HepG2 (cell line): ENCODE measurements at regions not wholly inside any gene's neighbourhood (a gene's known extent, or its start where the extent isn't known, plus 50 kb on each side); places are given as distances from the start of the nearest gene placed in this dataset.

Experiments used
- ATAC-seq: fragments of 200-7000 bp; cut with Tn5 transposase; 3 replicates; pipeline ENCODE4 v1.9.1; 2020; ENCODE audit warnings: mild to moderate bottlenecking, moderate library complexity
- BruUV-seq: library from RNA; stranded (reverse); fragments of 400-500 nt; replicated peaks from 2 replicates; lab custom pipeline; 2021; lab: Mats Ljungman, UMichigan
- CTCF ChIA-PET: fragments of 300-600 bp; formaldehyde crosslinking; extraction: SDS; loops from one replicate; lab custom pipeline; 2021; ENCODE audit warnings: low total read pairs, inconsistent platforms, low intra/inter-chr PET ratio; lab: Yijun Ruan, JAX
- POLR2A ChIA-PET: fragments of 350-600 bp; sonication (Branson Sonifier 250); formaldehyde crosslinking; loops from one replicate; lab custom pipeline; 2020; ENCODE audit warnings: antibody characterized with exemption, inconsistent platforms; lab: Yijun Ruan, JAX
- DNase-seq: peaks from one replicate; pipeline ENCODE4 v3.0.0-alpha.2; 2015; ENCODE audit warnings: low spot score
- FAIRE-seq: peaks from 3 replicates; lab custom pipeline; 2011; peaks lifted over from hg19 to GRCh38; lab: Jason Lieb, UNC
- H2AFZ ChIP-seq: one replicate; pipeline ENCODE4 v1.6.1; 2011; ENCODE audit warnings: low read length, inconsistent platforms
- H3K27ac ChIP-seq: fragments of 300-600 bp; 3 replicates; pipeline ENCODE4 v1.8.0; 2011; ENCODE audit warnings: mixed run types, mild to moderate bottlenecking, mixed read lengths, low read length, inconsistent platforms; ENCODE audit not compliant: insufficient read depth; ENCODE audit errors: extremely low read length
- H3K27me3 ChIP-seq, 2 experiments: fragments of 200-600 bp in 1 of 2; 2 replicates in 1 of 2; 3 replicates in 1 of 2; pipeline versions ENCODE4 v1.6.0 to v1.8.0; 2011; ENCODE audit warnings: low read length in 2 of 2, mild to moderate bottlenecking in 2 of 2, moderate library complexity in 2 of 2, inconsistent platforms in 1 of 2; ENCODE audit not compliant: insufficient read depth in 2 of 2, control insufficient read depth in 1 of 2
- H3K36me3 ChIP-seq, 2 experiments: fragments of 200-600 bp in 1 of 2; replicated peaks in 1 of 2; 2 replicates in 1 of 2; 3 replicates in 1 of 2; pipeline versions ENCODE4 v1.5.1 to v1.8.0; 2011; ENCODE audit warnings: low read length in 2 of 2, inconsistent platforms in 1 of 2; ENCODE audit not compliant: insufficient read depth in 2 of 2, control insufficient read depth in 1 of 2
- H3K4me1 ChIP-seq: 2 replicates; pipeline ENCODE4 v1.5.1; 2012; ENCODE audit warnings: low read length, inconsistent platforms; ENCODE audit not compliant: insufficient read depth
- H3K4me2 ChIP-seq: 2 replicates; pipeline ENCODE4 v1.6.0; 2011; ENCODE audit warnings: low read depth, low read length, inconsistent platforms
- H3K4me3 ChIP-seq, 3 experiments: fragments of 200-600 bp in 1 of 3; sonication (generic), shearing (Covaris generic) in 1 of 3; replicated peaks in 1 of 3; 2 replicates each; pipeline ENCODE4 v1.5.1; 2011 to 2016; ENCODE audit warnings: low read length in 3 of 3, inconsistent platforms in 2 of 3, low read depth in 2 of 3, mild to moderate bottlenecking in 2 of 3, control low read depth in 1 of 3, mixed read lengths in 1 of 3; ENCODE audit not compliant: insufficient read depth in 1 of 3
- H3K79me2 ChIP-seq: one replicate; pipeline ENCODE4 v1.6.1; 2011; ENCODE audit warnings: low read length, inconsistent platforms; ENCODE audit not compliant: insufficient read depth
- H3K9ac ChIP-seq: 2 replicates; pipeline ENCODE4 v1.6.0; 2011; ENCODE audit warnings: mild to moderate bottlenecking, low read depth, low read length, inconsistent platforms; ENCODE audit not compliant: insufficient read depth
- H3K9me3 ChIP-seq: 2 replicates; pipeline ENCODE4 v1.5.1; 2012; ENCODE audit warnings: mild to moderate bottlenecking, low read length
- H4K20me1 ChIP-seq: 2 replicates; pipeline ENCODE4 v1.6.0; 2011; ENCODE audit warnings: inconsistent platforms, mild to moderate bottlenecking, low read length, moderate library complexity; ENCODE audit not compliant: insufficient read depth
- AGO1 ChIP-seq: fragments of 200-400 bp; formaldehyde crosslinking; IDR thresholded peaks from 2 replicates; pipeline ENCODE4 v1.6.1; 2017; ENCODE audit warnings: mild to moderate bottlenecking, low read depth, low read length, moderate library complexity; ENCODE audit not compliant: poor library complexity, severe bottlenecking
- AGO2 ChIP-seq: fragments of 200-400 bp; formaldehyde crosslinking; optimal IDR thresholded peaks from 2 replicates; pipeline ENCODE3; 2017; ENCODE audit warnings: mild to moderate bottlenecking, low read depth, low read length, moderate library complexity
- GMEB1 ChIP-seq: sonication (generic); formaldehyde crosslinking; IDR thresholded peaks from 2 replicates; pipeline ENCODE4 v1.5.1; 2020; ENCODE audit warnings: missing genetic modification reagents, mild to moderate bottlenecking, borderline replicate concordance
- JDP2 ChIP-seq: sonication (generic); formaldehyde crosslinking; IDR thresholded peaks from 2 replicates; pipeline ENCODE4 v1.8.1; 2022; ENCODE audit warnings: missing genetic modification reagents, borderline replicate concordance
- JUN ChIP-seq: sonication (generic); formaldehyde crosslinking; IDR thresholded peaks from 2 replicates; pipeline ENCODE4 v1.4.0; 2020; ENCODE audit warnings: mild to moderate bottlenecking, missing genetic modification reagents
- KLF16 ChIP-seq, 2 experiments: sonication (generic) in 1 of 2; formaldehyde crosslinking in 1 of 2; IDR thresholded peaks; 2 replicates each; pipeline versions ENCODE4 v1.6.1 to v1.8.0; 2016 to 2023; ENCODE audit warnings: missing genetic modification reagents in 2 of 2, missing compliant biosample characterization in 1 of 2
- PAF1 ChIP-seq: IDR thresholded peaks from 2 replicates; pipeline ENCODE4 v1.6.1; 2016; ENCODE audit warnings: missing genetic modification reagents, missing compliant biosample characterization
- SMARCE1 ChIP-seq: fragments of 450-650 bp; IDR thresholded peaks from 2 replicates; pipeline ENCODE4 v1.6.1; 2017; ENCODE audit warnings: borderline replicate concordance
- SMYD3 ChIP-seq: sonication (generic); formaldehyde crosslinking; IDR thresholded peaks from 2 replicates; pipeline ENCODE4 v1.8.1; 2023; ENCODE audit warnings: mild to moderate bottlenecking, missing genetic modification reagents
- SNAPC2 ChIP-seq: sonication (generic); formaldehyde crosslinking; IDR thresholded peaks from 2 replicates; pipeline ENCODE4 v1.8.1; 2022; ENCODE audit warnings: mild to moderate bottlenecking, missing genetic modification reagents
- SOX13 ChIP-seq, 3 experiments: fragments of 450-650 bp in 1 of 3; sonication (generic) in 1 of 3; formaldehyde crosslinking in 1 of 3; IDR thresholded peaks in 2 of 3; conservative IDR thresholded peaks in 1 of 3; 2 replicates each; pipeline versions ENCODE4 v1.5.0 to v1.6.1; 2016 to 2020; ENCODE audit warnings: antibody characterized with exemption in 1 of 3, mild to moderate bottlenecking in 1 of 3, missing compliant biosample characterization in 1 of 3, missing genetic modification reagents in 1 of 3, moderate library complexity in 1 of 3
- ZBTB7A ChIP-seq: sonication (generic); formaldehyde crosslinking; IDR thresholded peaks from 2 replicates; pipeline ENCODE4 v1.8.0; 2022; ENCODE audit warnings: mild to moderate bottlenecking, missing genetic modification reagents
- ZFAT ChIP-seq: sonication (generic); formaldehyde crosslinking; conservative IDR thresholded peaks from 2 replicates; pipeline ENCODE4 v1.8.1; 2023; ENCODE audit warnings: missing genetic modification reagents, inconsistent platforms
- ZFP41 ChIP-seq: sonication (generic); formaldehyde crosslinking; IDR thresholded peaks from 2 replicates; pipeline ENCODE4 v1.4.0; 2020; ENCODE audit warnings: mild to moderate bottlenecking, missing genetic modification reagents, borderline replicate concordance
- ZNF761 ChIP-seq: sonication (generic); formaldehyde crosslinking; conservative IDR thresholded peaks from 2 replicates; pipeline ENCODE4 v1.4.0; 2020; ENCODE audit warnings: mild to moderate bottlenecking, missing genetic modification reagents
- WGBS: methylation state at CpG from one replicate; pipeline ENCODE4 v1.1.6; 2017; ENCODE audit warnings: low lambda C conversion rate; 5-methylcytosine and 5-hydroxymethylcytosine counted together
- in situ Hi-C: cut with HindIII; loops from 2 replicates; pipeline ENCODE4 v1.10.0; 2017; ENCODE audit warnings: low pct_unique_long_range_greater_than_20kb; ENCODE audit not compliant: extremely low pct_ligation_motif_present
- intact Hi-C: fragments of 100-400 bp; cut with micrococcal nuclease; formaldehyde crosslinking; loops from one replicate; pipeline ENCODE4 v1.10.0; 2022; ENCODE audit not compliant: unreplicated experiment
- TF ChIP-seq, protein P1 (sequence below): IDR thresholded peaks from 2 replicates; pipeline ENCODE4 v1.6.1; 2012; ENCODE audit warnings: inconsistent platforms

DNA sequence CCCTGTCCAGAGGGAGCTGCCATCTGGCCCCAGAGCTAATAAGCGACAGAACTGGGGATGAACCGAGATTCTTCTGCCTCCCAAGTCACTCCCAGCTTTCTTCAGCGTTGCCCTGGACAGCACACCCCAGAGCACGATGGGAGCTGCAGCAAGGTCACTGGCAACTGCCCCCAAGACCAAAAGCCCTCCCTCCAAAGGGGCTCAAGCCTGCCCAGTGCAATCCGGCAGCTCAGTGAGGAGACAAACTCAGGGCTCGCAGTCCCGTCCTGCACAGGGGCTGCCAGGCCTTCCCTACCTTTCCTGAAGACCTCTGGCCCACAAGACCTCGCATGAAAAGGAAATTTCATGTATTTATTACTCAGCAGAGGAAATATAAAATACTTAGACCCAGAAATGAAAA lies 174.8 kb downstream of the BCOR start:
- TF ChIP-seq ZFP41 (CRISPR knock-in tag) (no peak), AGO1 (no peak), PAF1 (CRISPR knock-in tag) (no peak), ZNF761 (CRISPR knock-in tag) (no peak), JUN (CRISPR knock-in tag) (no peak), GMEB1 (CRISPR knock-in tag) (no peak), SNAPC2 (CRISPR knock-in tag) (no peak), SMYD3 (CRISPR knock-in tag) (no peak), JDP2 (CRISPR knock-in tag) (no peak), ZFAT (no peak), AGO2 (no peak), SMARCE1 (no peak), KLF16 (CRISPR knock-in tag; IDR thresholded peaks at IDR 0.05) (no peak), SOX13 (IDR thresholded peaks at IDR 0.05) (no peak), SOX13 (CRISPR knock-in tag; conservative IDR thresholded peaks at IDR 0.05 in 1 of 2, IDR thresholded peaks at IDR 0.05 in 1 of 2) (no peak), ZBTB7A (CRISPR knock-in tag) (no peak)
- TF ChIP-seq, protein P1, sequence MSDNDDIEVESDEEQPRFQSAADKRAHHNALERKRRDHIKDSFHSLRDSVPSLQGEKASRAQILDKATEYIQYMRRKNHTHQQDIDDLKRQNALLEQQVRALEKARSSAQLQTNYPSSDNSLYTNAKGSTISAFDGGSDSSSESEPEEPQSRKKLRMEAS = no peak
- H3K79me2 ChIP-seq = no peaks in the 10 kb centered on the region
- no peak for ATAC-seq
- H4K20me1 ChIP-seq = no peaks in the 10 kb centered on the region
- CTCF ChIA-PET = no interaction called here
- BruUV-seq = no TSS peak
- H3K36me3 ChIP-seq = no peaks in the 10 kb centered on the region
- no peak overlapping the region for H3K4me3 ChIP-seq
- no peak overlapping the region for H2AFZ ChIP-seq
- no peak overlapping the region for H3K4me2 ChIP-seq
- H3K4me1 ChIP-seq = no peaks in the 10 kb centered on the region
- no peaks in the 10 kb centered on the region for H3K9me3 ChIP-seq
- no peak overlapping the region for H3K27ac ChIP-seq
- no peak for DNase-seq
- H3K27me3 ChIP-seq = no peaks in the 10 kb centered on the region; a peak in 1 of 5 replicates
- WGBS = 13% methylated on average over 3 of the region's 8 CpGs
- intact Hi-C loops = no loop called here
- no peak overlapping the region for H3K9ac ChIP-seq
- POLR2A ChIA-PET = no interaction called here
- in situ Hi-C loops = no loop called here
- FAIRE-seq = no peak
